ENCODE measurements at regions not wholly inside any gene's neighbourhood (a gene's known extent, or its start where the extent isn't known, plus 50 kb on each side); places are given as distances from the start of the nearest gene placed in this dataset.

- TF ChIP-seq CTCF (IDR thresholded peaks at IDR 0.05) (no peak), POLR2A (IDR thresholded peaks at IDR 0.05) (no peak)
Measured at GRCh38 chr4:184895012-184895695, 69.4 kb upstream of the ACSL1 start.

All from ovary (tissue), 3 donors.